LNCaP clone FGC (cell line): ENCODE measurements at regions not wholly inside any gene's neighbourhood (a gene's known extent, or its start where the extent isn't known, plus 50 kb on each side); places are given as distances from the start of the nearest gene placed in this dataset.

ENCODE experiments used
- DNase-seq: peaks from one replicate; pipeline ENCODE4 v3.0.0-alpha.2; 2011; ENCODE audit warnings: low read depth
- H3K4me3 ChIP-seq: 2 replicates; pipeline ENCODE4 v1.5.1; 2011; ENCODE audit warnings: mild to moderate bottlenecking, low read depth, low read length, control low read depth
- TF ChIP-seq, protein P1 (sequence below): IDR thresholded peaks from 2 replicates; pipeline ENCODE4 v1.5.1; 2012; ENCODE audit warnings: mild to moderate bottlenecking; ENCODE audit not compliant: control insufficient read depth, insufficient read depth; ENCODE audit errors: extremely low read depth

- DNase-seq: no peak
- no peak overlapping the region for H3K4me3 ChIP-seq
- TF ChIP-seq, protein P1, sequence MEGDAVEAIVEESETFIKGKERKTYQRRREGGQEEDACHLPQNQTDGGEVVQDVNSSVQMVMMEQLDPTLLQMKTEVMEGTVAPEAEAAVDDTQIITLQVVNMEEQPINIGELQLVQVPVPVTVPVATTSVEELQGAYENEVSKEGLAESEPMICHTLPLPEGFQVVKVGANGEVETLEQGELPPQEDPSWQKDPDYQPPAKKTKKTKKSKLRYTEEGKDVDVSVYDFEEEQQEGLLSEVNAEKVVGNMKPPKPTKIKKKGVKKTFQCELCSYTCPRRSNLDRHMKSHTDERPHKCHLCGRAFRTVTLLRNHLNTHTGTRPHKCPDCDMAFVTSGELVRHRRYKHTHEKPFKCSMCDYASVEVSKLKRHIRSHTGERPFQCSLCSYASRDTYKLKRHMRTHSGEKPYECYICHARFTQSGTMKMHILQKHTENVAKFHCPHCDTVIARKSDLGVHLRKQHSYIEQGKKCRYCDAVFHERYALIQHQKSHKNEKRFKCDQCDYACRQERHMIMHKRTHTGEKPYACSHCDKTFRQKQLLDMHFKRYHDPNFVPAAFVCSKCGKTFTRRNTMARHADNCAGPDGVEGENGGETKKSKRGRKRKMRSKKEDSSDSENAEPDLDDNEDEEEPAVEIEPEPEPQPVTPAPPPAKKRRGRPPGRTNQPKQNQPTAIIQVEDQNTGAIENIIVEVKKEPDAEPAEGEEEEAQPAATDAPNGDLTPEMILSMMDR: no peak
Measured at GRCh38 chr5:62742207-62742606, 163.6 kb downstream of the LRRC70 start.

DNA sequence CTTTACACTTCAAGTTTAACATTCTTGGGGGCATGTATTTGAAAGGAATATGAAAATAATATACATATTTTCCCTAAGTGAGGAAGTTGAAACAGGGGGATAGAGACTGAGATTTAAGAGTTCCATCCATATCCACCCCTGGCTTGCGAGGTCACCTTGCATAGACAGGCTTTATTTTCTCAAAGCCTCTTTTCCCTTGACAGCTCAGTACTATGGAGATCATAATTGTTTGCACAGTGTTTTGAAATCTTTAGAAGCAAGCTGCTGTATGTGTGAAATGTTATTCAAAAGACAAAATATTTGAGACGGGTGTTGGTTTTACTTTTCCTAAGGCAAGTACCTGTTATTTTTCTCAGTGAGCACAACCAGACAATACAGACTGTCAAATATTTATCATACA lies 163.1 kb downstream of the LRRC70 start:
- TF ChIP-seq, protein P1: no peak
- H3K4me3 ChIP-seq: no peak overlapping the region
- no peak for DNase-seq

DNA sequence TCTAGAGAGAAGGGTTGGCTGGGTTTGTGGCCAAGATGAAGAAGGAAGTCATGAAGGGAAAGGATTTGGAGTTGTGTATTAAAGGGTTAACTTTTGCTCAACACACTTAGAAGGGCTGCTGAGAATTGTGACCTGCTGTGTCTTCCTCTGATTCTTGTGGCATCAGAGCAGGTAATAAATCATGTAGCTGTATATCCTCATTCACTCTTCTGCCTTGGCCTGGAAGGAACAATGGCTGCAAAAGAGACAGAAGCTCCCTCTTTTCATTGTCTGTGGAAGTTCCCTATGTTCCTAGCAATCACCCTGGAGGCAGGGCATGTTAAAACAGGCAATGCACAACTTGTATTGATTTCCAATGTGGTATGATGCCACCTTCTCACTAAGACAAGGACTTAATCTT lies 159.1 kb downstream of the LRRC70 start:
- H3K4me3 ChIP-seq: no peak overlapping the region
- TF ChIP-seq, protein P1: no peak
- no peak for DNase-seq

DNA sequence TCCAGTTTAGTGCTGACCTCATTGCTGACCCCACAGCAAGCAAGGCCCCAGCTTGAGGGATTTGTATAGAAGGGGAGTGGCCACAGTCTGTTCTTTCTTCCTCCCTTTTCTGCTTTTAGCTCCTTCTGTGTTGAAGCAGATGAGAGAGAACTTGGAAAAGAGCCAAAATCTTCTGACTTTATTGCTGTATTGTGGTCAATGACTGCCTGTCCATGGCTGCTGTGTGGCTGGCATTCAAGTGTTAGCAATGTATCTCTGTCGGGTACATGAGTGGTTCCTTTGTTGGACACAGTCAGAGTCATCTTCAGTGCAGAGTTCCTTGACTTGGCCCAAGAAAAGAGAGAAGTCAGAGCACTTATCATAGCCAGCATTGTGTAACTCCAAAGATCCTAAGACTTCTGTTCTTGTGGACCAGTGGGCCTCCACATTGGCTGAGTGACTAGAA lies 154.1 kb downstream of the LRRC70 start:
- TF ChIP-seq, protein P1: no peak
- no peak overlapping the region for H3K4me3 ChIP-seq
- no peak for DNase-seq

- TF ChIP-seq, protein P1: no peak
- no peak overlapping the region for H3K4me3 ChIP-seq
- DNase-seq: no peak
Measured at GRCh38 chr5:62731022-62731421, 152.4 kb downstream of the LRRC70 start.

DNA sequence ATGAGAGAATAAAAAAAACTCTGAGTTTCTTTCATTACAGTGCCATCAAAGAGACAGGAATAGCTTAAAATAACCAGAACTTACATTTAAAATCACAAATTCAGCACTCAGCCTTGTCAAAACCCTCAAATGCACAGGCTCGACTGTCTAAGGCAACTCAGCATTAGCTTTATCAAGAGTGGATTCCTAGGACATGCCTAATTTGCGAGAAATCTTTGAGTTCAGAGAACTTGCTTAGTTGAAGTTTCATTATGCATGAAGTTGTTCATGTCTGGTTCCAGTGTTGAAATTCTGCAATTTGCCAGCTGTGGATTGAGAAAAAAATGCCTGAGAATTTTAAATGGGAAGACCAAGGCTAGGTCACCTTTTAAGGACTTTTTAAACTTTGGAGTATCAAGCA lies 151.1 kb downstream of the LRRC70 start:
- no peak for DNase-seq
- TF ChIP-seq, protein P1: no peak
- H3K4me3 ChIP-seq: no peak overlapping the region

DNA sequence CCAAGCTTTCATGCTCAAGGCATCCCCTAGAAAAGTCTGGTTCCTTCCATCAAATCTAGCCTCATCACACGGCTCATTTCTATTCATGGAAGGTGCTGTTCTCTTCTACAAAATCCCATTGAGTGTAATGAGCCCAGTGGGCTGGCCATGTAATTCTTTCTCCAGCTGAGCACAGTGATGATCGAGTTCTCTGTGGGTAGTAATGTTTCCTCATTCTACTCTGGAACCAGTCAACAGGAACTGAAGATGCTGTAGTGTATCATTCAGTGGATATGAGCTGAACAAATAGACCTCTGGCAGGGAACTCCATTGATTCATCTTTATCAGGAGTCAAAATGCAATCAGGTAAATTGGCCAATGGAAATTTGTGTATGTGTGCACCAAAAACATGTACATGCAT lies 149.2 kb downstream of the LRRC70 start:
- no peak for DNase-seq
- H3K4me3 ChIP-seq: no peak overlapping the region
- TF ChIP-seq, protein P1: no peak
